T-cell (primary cell): ENCODE measurements at regions not wholly inside any gene's neighbourhood (a gene's known extent, or its start where the extent isn't known, plus 50 kb on each side); places are given as distances from the start of the nearest gene placed in this dataset.
"Not testable (repeated sequence)": the region's sequence is repeated elsewhere in the genome, so short reads cannot be mapped to it uniquely, and the experiment has no call there.

Source experiments
- ATAC-seq, 4 experiments: fragments of 200-7000 bp in 3 of 4; fragments of 150-1000 bp in 1 of 4; cut with Tn5 transposase; replicated peaks in 1 of 4; 1 replicate in 3 of 4; 2 replicates in 1 of 4; pipeline ENCODE4 v1.10.0; 2021; ENCODE audit warnings: moderate library complexity in 3 of 4, mild to moderate bottlenecking in 2 of 4, moderate number of reproducible peaks in 1 of 4
- CTCF ChIA-PET, 2 donors: fragments of 300-600 bp; sonication (Branson Sonifier 250); formaldehyde crosslinking; loops; one replicate each; lab custom pipeline; 2022; ENCODE audit warnings: antibody characterized with exemption in 2 of 2; lab: Charles Lee
- POLR2A ChIA-PET, 2 donors: fragments of 300-600 bp; sonication (Branson Sonifier 250); formaldehyde crosslinking; loops; one replicate each; lab custom pipeline; 2022; ENCODE audit warnings: antibody characterized with exemption in 2 of 2; lab: Charles Lee
- DNase-seq, 35 experiments: peaks; one replicate each; pipeline versions ENCODE4 v3.0.0 to v3.0.0-alpha.2; 2013 to 2023
- H3K27ac ChIP-seq: one replicate; pipeline ENCODE4 v1.5.1; 2013; ENCODE audit warnings: low read length
- H3K27me3 ChIP-seq, 2 experiments: replicated peaks in 1 of 2; 1 replicate in 1 of 2; 2 replicates in 1 of 2; pipeline versions ENCODE4 v1.6.1 to v1.7.0; 2013; ENCODE audit warnings: low read length in 1 of 2, mixed read lengths in 1 of 2; ENCODE audit not compliant: control insufficient read depth in 2 of 2, insufficient read depth in 2 of 2; ENCODE audit errors: extremely low read depth in 1 of 2
- H3K36me3 ChIP-seq, 2 donors: 1 replicate in 1 of 2; 2 replicates in 1 of 2; pipeline versions ENCODE4 v1.6.1 to v1.7.0; 2013; ENCODE audit warnings: low read length in 1 of 2; ENCODE audit not compliant: control insufficient read depth in 2 of 2, insufficient read depth in 1 of 2; ENCODE audit errors: extremely low read depth in 1 of 2
- H3K4me1 ChIP-seq, 2 experiments: 1 replicate in 1 of 2; 2 replicates in 1 of 2; pipeline versions ENCODE4 v1.6.1 to v1.7.0; 2013; ENCODE audit warnings: low read length in 2 of 2, mixed read lengths in 1 of 2; ENCODE audit not compliant: insufficient read depth in 2 of 2, control insufficient read depth in 1 of 2; ENCODE audit errors: extremely low read depth in 1 of 2
- H3K4me3 ChIP-seq, 2 donors: 1 replicate in 1 of 2; 2 replicates in 1 of 2; pipeline versions ENCODE4 v1.5.1 to v1.7.0; 2013; ENCODE audit warnings: mild to moderate bottlenecking in 2 of 2, low read length in 1 of 2, moderate library complexity in 1 of 2; ENCODE audit not compliant: control insufficient read depth in 1 of 2; ENCODE audit errors: extremely low read depth in 1 of 2
- H3K9me3 ChIP-seq: 2 replicates; pipeline ENCODE4 v1.7.0; 2013
- H3K27ac Mint-ChIP-seq, 2 donors: one replicate each; pipeline ENCODE4 v1.8.0; 2020 to 2021; ENCODE audit warnings: mild to moderate bottlenecking in 2 of 2, mixed read lengths in 2 of 2
- H3K27me3 Mint-ChIP-seq, 2 donors: one replicate each; pipeline ENCODE4 v1.8.0; 2021 to 2022; ENCODE audit warnings: mixed read lengths in 2 of 2
- H3K36me3 Mint-ChIP-seq: one replicate; pipeline ENCODE4 v1.8.0; 2021; ENCODE audit warnings: mixed read lengths
- H3K4me1 Mint-ChIP-seq, 3 donors: one replicate each; pipeline ENCODE4 v1.8.0; 2020 to 2022; ENCODE audit warnings: mixed read lengths in 3 of 3, mild to moderate bottlenecking in 1 of 3
- H3K4me3 Mint-ChIP-seq, 3 donors: one replicate each; pipeline ENCODE4 v1.8.0; 2020 to 2022; ENCODE audit warnings: mild to moderate bottlenecking in 3 of 3, mixed read lengths in 3 of 3, moderate library complexity in 3 of 3
- H3K9me3 Mint-ChIP-seq, 3 donors: one replicate each; pipeline ENCODE4 v1.8.0; 2020 to 2022; ENCODE audit warnings: mixed read lengths in 3 of 3
- WGBS: methylation state at CpG from one replicate; pipeline ENCODE4 v1.1.5; 2013; ENCODE audit warnings: missing lambda C conversion rate; ENCODE audit not compliant: insufficient coverage; 5-methylcytosine and 5-hydroxymethylcytosine counted together

GRCh38 chr6:134797400-134798113 is 152.3 kb downstream of the ALDH8A1 start:
- ChIA-PET POLR2A (no interaction called here), CTCF (no interaction called here)
- peaks cover 0 to 4% (median 4%) of the 10 kb centered on the region in 3 donors for H3K9me3 Mint-ChIP-seq
- no peak overlapping the region for H3K4me3 ChIP-seq
- DNase-seq: no peak
- no peaks in the 10 kb centered on the region for H3K4me1 ChIP-seq
- H3K27me3 ChIP-seq: no peaks in the 10 kb centered on the region
- no peak for ATAC-seq
- WGBS: 83% methylated on average over 2 of the region's 7 CpGs
- H3K27ac ChIP-seq: no peak overlapping the region
- no peaks in the 10 kb centered on the region for H3K36me3 ChIP-seq
- H3K4me1 Mint-ChIP-seq: no peaks in the 10 kb centered on the region
- H3K27me3 Mint-ChIP-seq: peaks cover 0 to 4% of the 10 kb centered on the region in 2 donors
- H3K27ac Mint-ChIP-seq: no peak overlapping the region
- H3K9me3 ChIP-seq: no peaks in the 10 kb centered on the region
- no peaks in the 10 kb centered on the region for H3K36me3 Mint-ChIP-seq
- H3K4me3 Mint-ChIP-seq: no peak overlapping the region

GRCh38 chr6:134795691-134796090 is 154.2 kb downstream of the ALDH8A1 start:
- H3K27ac ChIP-seq: no peak overlapping the region
- peaks cover 5% of the 10 kb centered on the region for H3K9me3 ChIP-seq
- ChIA-PET POLR2A (no interaction called here), CTCF (no interaction called here)
- H3K4me3 ChIP-seq: no peak overlapping the region
- Mint-ChIP-seq H3K27ac (no peak overlapping the region), H3K27me3 (peaks cover under 1 to 7% of the 10 kb centered on the region in 2 donors), H3K9me3 (peaks cover 7 to 22% (median 16%) of the 10 kb centered on the region in 3 donors), H3K36me3 (no peaks in the 10 kb centered on the region), H3K4me1 (no peaks in the 10 kb centered on the region), H3K4me3 (no peak overlapping the region)
- no peaks in the 10 kb centered on the region for H3K36me3 ChIP-seq
- H3K27me3 ChIP-seq: no peaks in the 10 kb centered on the region
- ATAC-seq: no peak
- no peaks in the 10 kb centered on the region for H3K4me1 ChIP-seq
- no peak for DNase-seq
- no CpG with 5 or more reads among the region's 1 CpG for WGBS

GRCh38 chr6:134795001-134795400 is 154.9 kb downstream of the ALDH8A1 start:
- Mint-ChIP-seq H3K27ac (no peak overlapping the region), H3K9me3 (peaks cover 11 to 27% (median 22%) of the 10 kb centered on the region in 3 donors), H3K27me3 (peaks cover 3 to 7% of the 10 kb centered on the region in 2 donors), H3K4me3 (no peak overlapping the region), H3K4me1 (no peaks in the 10 kb centered on the region), H3K36me3 (no peaks in the 10 kb centered on the region)
- DNase-seq (no peak), ATAC-seq (no peak)
- no peak overlapping the region for H3K27ac ChIP-seq
- no peaks in the 10 kb centered on the region for H3K27me3 ChIP-seq
- peaks cover 5% of the 10 kb centered on the region for H3K9me3 ChIP-seq
- ChIA-PET CTCF (no interaction called here), POLR2A (no interaction called here)
- 93% methylated on average over 6 of the region's 7 CpGs for WGBS
- H3K36me3 ChIP-seq: no peaks in the 10 kb centered on the region
- no peaks in the 10 kb centered on the region for H3K4me1 ChIP-seq
- no peak overlapping the region for H3K4me3 ChIP-seq

- H3K4me3 ChIP-seq, H3K9me3 ChIP-seq, H3K4me1 ChIP-seq, ATAC-seq, DNase-seq, H3K27ac Mint-ChIP-seq, H3K36me3 ChIP-seq, H3K27ac ChIP-seq, H3K4me3 Mint-ChIP-seq, H3K4me1 Mint-ChIP-seq, POLR2A ChIA-PET, H3K36me3 Mint-ChIP-seq: not testable (repeated sequence)
- peaks cover 3 to 16% of the 10 kb centered on the region in 2 donors for H3K27me3 Mint-ChIP-seq
- WGBS: no CpG with 5 or more reads among the region's 2 CpGs
- peaks cover 11 to 27% (median 22%) of the 10 kb centered on the region in 3 donors for H3K9me3 Mint-ChIP-seq
- CTCF ChIA-PET: interaction anchor here in 1 of 2 donors (0.6 kb wide), 1 partner anchor 18 kb away, joined by 5 read pairs; no protein-coding TSS in a partner anchor
- H3K27me3 ChIP-seq: peaks cover 0 to 16% of the 10 kb centered on the region in 2 experiments
Observed at GRCh38 chr6:134791243-134791843, 158.6 kb downstream of the ALDH8A1 start.

- Histone ChIP-seq H3K4me1 (no peaks in the 10 kb centered on the region), H3K27me3 (peaks cover 0 to 18% of the 10 kb centered on the region in 2 experiments), H3K36me3 (no peaks in the 10 kb centered on the region), H3K4me3 (no peak overlapping the region), H3K9me3 (peaks cover 5% of the 10 kb centered on the region), H3K27ac (no peak overlapping the region)
- Mint-ChIP-seq H3K9me3 (peaks cover 11 to 21% (median 16%) of the 10 kb centered on the region in 3 donors), H3K4me3 (no peak overlapping the region), H3K4me1 (no peaks in the 10 kb centered on the region), H3K27ac (no peak overlapping the region), H3K36me3 (no peaks in the 10 kb centered on the region), H3K27me3 (peaks cover 3 to 11% of the 10 kb centered on the region in 2 donors)
- POLR2A ChIA-PET: no interaction called here
- DNase-seq (no peak), ATAC-seq (no peak)
- 38% methylated on average over 2 of the region's 6 CpGs for WGBS
- CTCF ChIA-PET: no interaction called here
Observed at GRCh38 chr6:134787261-134787877, 162.5 kb downstream of the ALDH8A1 start.

- no peak overlapping the region for H3K4me3 Mint-ChIP-seq
- peaks cover 0 to 5% (median under 1%) of the 10 kb centered on the region in 3 donors for H3K9me3 Mint-ChIP-seq
- H3K27ac ChIP-seq: no peak overlapping the region
- ChIA-PET POLR2A (interaction anchor here in 1 of 2 donors (0.7 kb wide), 1 partner anchor 628 kb away, joined by 4 read pairs; no protein-coding TSS in a partner anchor), CTCF (no interaction called here)
- peaks cover 0 to 12% of the 10 kb centered on the region in 2 experiments for H3K27me3 ChIP-seq
- no peaks in the 10 kb centered on the region for H3K36me3 Mint-ChIP-seq
- H3K9me3 ChIP-seq: no peaks in the 10 kb centered on the region
- H3K4me3 ChIP-seq: no peak overlapping the region
- no peak overlapping the region for H3K27ac Mint-ChIP-seq
- no peaks in the 10 kb centered on the region for H3K4me1 ChIP-seq
- H3K27me3 Mint-ChIP-seq: peaks cover 0 to 9% of the 10 kb centered on the region in 2 donors
- ATAC-seq (no peak), DNase-seq (no peak)
- no peaks in the 10 kb centered on the region for H3K36me3 ChIP-seq
- WGBS: no CpG with 5 or more reads among the region's 2 CpGs
- no peaks in the 10 kb centered on the region for H3K4me1 Mint-ChIP-seq
Observed at GRCh38 chr6:134784336-134784735, 165.6 kb downstream of the ALDH8A1 start.
